Stimulated activated CD4-positive, alpha-beta T cell treated with anti-CD3 and anti-CD28 coated beads, Interleukin-2, amount 100 ng/mL, for 24 hours (primary cell): ENCODE measurements at regions not wholly inside any gene's neighbourhood (a gene's known extent, or its start where the extent isn't known, plus 50 kb on each side); places are given as distances from the start of the nearest gene placed in this dataset.

Source experiments
- DNase-seq, 2 donors: peaks; one replicate each; pipeline ENCODE4 v3.0.0-alpha.2; 2020

- no peak for DNase-seq
Measured at GRCh38 chr2:155109527-155109926, 411.0 kb downstream of the KCNJ3 start.

DNA sequence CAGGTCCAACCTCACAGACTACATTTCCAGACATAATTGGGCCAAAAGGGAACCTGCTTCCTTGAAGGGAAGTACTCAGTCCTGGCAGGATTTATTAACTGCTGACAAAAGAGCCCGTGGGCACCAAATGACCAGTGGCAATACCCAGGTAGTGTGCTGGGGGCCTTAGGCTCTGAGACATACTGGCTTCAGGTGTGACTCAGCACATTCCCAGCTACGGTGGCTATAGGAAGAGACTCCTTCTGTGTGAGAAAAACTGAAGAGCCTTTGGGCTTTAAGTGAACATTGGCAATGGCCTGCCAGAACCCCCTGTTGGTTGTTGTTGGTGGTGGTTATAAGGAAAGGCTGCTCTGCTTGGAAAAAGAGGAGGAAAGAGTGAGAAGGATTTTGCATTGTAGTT is 401.8 kb downstream of the KCNJ3 start:
- DNase-seq, result no peak

- DNase-seq, result no peak
Measured at GRCh38 chr2:155099784-155100183, 401.3 kb downstream of the KCNJ3 start.

DNA sequence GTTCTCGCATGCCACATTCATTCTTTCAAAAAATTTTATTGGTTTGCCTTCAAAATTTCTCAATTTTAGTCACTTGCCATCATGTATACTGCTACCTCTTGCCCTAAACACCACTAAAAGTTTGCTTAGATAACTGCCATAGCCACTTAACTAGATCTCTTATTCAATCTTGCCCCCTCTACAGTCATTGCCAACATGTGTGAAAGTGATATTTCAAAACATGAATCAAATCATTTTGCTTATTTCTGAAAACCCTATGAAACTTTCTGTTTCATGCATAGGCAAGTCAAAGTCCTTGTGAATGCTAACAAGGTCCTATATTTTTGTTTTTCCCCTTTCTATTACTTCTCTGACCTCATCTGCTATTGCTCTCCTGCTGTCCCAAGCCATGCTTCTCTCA is 397.1 kb downstream of the KCNJ3 start:
- no peak for DNase-seq

DNA sequence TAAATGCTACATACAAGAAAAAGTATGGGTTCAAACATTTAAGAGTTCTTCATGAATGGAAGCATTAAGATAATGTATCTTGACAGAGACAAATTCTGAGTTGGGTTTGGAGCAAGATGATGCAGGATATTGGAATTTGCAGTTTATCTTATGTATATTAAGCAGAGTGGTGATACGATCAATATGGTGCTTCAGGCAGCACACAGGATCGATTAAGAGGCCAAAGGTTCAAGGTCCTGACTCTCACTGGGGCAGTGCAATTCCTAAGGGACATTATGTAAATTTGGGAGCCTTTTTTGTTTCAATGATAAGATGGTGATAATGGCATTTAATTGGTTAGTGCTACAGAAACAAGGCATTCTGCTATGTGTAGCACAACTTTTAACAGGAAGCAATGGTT is 381.9 kb downstream of the KCNJ3 start:
- no peak for DNase-seq

DNA sequence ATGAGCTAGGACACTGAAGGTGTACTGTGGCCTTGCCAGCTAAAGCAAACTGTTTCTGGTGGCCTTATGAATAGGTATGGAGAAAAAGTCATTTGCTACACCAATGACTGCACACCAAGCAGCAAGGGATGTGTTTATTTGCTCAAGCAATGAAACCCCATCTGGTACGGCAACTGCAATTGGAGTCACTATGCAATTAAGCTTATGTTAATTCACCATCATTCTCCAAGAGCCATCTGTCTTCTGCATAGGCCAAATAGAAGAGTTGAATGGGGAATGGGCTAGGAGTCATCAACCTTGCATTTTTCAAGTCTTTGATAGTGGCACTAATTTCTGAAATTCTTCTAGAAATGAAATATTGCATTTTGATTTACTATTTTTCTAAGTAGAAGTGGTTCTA is 372.0 kb downstream of the KCNJ3 start:
- DNase-seq, result no peak

- no peak for DNase-seq
Measured at GRCh38 chr2:155062922-155063258, 364.4 kb downstream of the KCNJ3 start.

GRCh38 chr2:155062250-155062921 is 363.9 kb downstream of the KCNJ3 start:
- DNase-seq, result no peak

- no peak for DNase-seq
Measured at GRCh38 chr2:155060896-155061295, 362.4 kb downstream of the KCNJ3 start.

- DNase-seq, result no peak
Measured at GRCh38 chr2:155054712-155055111, 356.2 kb downstream of the KCNJ3 start.

- no peak for DNase-seq
Measured at GRCh38 chr2:155043097-155043496, 344.6 kb downstream of the KCNJ3 start.

DNA sequence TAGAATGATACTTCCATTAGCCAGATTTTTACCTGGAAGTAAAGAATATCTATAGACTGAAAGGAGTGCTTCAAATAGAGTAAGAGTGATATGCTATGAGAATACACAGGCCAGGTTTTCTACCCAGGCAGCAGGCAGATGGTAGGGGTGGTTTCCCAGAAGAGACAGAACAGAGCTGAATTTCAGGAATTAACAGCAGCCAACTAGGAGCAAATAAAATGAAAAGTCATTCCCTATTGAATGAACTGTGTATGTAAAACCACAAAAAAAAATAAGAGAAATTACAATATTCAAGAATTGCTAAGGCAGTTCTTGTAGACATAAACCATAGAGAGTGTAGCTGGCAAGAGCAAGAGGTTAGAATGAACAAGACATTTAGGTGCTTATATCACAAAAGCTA is 336.8 kb downstream of the KCNJ3 start:
- no peak for DNase-seq

- no peak for DNase-seq
Measured at GRCh38 chr2:155033652-155034051, 335.2 kb downstream of the KCNJ3 start.

GRCh38 chr2:155030296-155030695 is 331.8 kb downstream of the KCNJ3 start:
- DNase-seq, result no peak

- no peak for DNase-seq
Measured at GRCh38 chr2:155026651-155027174, 328.2 kb downstream of the KCNJ3 start.

- no peak for DNase-seq
Measured at GRCh38 chr2:155023674-155024073, 325.2 kb downstream of the KCNJ3 start.

DNA sequence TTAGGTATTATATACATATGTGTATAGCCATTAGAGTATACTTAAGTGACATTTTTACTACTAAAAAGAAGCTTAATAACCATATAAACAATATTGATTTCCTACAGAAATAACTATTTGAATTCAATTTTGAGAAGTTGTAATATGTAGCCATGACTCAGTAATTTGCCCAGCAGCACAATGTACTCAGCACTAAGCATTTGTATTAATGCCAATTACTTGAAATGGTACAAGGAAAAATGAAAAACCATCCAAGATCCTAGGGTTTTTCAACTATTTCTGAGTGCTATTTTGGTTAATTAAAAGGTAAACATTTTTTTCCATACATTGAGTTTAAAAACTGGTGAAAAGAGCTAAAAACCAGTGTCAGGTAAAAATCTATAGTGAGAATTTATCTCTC is 324.0 kb downstream of the KCNJ3 start:
- no peak for DNase-seq

- no peak for DNase-seq
Measured at GRCh38 chr2:155021618-155022017, 323.1 kb downstream of the KCNJ3 start.

GRCh38 chr2:155020246-155020645 is 321.8 kb downstream of the KCNJ3 start:
- no peak for DNase-seq

DNA sequence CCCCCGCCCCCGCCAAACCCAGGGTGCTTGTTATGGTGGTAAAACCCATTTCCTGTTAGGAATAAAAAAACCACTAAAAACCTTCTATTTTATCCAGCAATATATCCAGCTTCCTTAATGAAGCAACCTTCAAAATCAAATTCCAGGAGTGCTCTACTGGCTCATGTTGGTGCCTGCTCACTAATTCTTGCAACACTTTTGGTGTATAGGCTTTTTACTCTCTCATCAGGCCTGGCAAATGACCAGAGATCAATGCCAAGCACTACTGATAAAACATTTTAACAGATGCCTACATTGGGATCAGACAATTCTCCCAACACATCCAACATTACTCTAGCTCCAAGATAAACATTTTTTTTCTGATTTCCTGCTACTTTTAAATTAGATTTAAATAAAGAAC is 312.4 kb downstream of the KCNJ3 start:
- DNase-seq, result no peak

DNA sequence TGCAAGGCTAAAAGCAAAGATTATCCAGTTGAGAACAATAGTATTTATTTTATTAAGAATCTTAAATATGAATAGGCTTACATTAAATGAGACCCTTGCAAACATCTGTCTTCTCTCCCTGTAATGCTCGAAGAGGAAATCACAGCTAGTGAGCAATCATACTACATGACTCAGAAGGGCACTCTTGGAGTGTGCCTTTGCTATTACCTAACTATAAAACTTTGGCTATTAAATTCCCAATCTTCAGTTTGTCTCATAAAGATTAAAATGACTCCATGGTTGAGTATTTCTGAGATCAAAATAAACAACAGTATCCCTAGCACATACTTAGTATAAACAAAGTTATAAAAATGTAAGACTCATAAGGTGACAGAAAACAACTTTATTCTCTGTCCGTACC is 296.9 kb downstream of the KCNJ3 start:
- DNase-seq, result no peak

GRCh38 chr2:154992826-154993225 is 294.3 kb downstream of the KCNJ3 start:
- no peak for DNase-seq

DNA sequence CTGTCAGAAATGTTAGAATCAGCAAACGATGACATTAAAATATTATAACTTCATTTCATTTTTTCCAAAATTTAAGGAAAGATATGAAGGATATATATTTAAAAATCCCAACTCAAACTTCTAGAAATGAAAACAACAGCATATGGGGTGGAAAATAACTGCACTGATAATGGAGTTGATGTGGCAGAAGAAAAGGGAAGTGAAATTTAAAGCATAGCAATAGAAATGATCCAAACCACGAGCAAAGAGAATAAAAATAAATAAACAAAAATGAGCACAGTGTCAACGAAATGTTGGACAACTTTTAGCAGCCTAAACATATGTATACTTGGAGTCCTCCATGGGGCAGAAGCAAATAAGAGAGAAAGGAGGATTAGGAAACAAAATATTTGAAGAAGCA is 280.2 kb downstream of the KCNJ3 start:
- DNase-seq, result no peak

DNA sequence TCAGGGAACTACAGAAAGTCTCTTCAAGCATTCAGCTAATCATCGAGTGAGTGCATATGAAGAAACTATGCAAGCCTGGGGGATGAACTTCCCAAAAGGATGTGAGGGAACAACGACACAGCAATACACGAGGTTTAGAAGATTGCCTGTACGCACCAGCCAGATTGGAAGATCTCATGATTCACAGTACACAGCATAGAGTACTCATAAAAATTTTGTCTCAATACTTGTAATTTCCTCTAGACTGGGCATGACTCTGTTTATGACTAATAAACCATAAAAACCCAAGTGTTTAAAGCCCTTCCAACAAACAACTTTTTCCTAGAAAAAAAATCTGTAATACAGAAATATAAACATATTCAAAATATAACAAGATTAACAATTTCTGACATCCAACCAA is 279.7 kb downstream of the KCNJ3 start:
- DNase-seq, result no peak

GRCh38 chr2:154974041-154974440 is 275.5 kb downstream of the KCNJ3 start:
- no peak for DNase-seq

DNA sequence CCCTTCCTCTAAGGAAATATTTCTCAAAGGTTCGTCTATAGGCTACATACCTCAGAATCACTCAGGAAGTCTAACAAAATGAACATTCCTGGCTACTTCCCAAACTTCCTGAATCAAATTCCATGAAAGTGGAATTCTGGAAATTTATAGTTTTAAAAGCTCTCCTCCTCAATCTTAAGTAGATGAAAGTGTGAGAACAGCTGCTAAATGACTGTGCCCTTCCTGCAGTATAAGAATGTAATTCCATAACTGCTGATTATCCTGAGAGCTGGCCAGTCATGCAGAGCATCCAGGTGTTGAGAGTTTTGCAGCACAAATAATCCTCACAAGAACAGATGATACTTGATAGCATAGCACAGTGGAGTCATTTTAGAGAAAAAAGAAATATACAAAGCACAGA is 265.0 kb downstream of the KCNJ3 start:
- no peak for DNase-seq
